ENCODE measurements at regions not wholly inside any gene's neighbourhood (a gene's known extent, or its start where the extent isn't known, plus 50 kb on each side); places are given as distances from the start of the nearest gene placed in this dataset.

DNA sequence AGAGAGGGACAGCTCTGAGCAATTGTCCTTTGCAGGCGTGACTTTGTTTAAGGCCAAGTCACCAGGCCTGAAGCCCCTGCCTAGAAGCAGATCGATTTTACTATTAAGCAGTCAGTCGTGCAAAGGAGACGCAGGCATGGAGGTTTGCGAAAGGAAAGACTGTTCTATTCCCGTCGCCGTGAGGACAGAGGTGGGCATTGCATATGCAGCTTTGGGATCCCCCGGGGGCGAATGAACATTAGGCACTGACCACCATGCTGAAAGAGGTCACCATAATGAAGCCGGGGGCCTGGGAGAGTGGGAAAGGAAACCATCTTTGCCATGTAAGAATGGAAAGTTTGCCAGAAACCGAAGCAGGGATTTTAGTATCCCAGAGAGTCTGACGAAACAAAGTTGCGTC lies 231.6 kb downstream of the BCL11A start (continued):
- no peak for TF ChIP-seq CHD7 (IDR thresholded peaks at IDR 0.05; ENCODE audit: insufficient replicate concordance, low read length)
- TF ChIP-seq CBX8 (IDR thresholded peaks at IDR 0.05; ENCODE audit: borderline replicate concordance, low read depth, low read length), result no peak
- TF ChIP-seq CHD2 (IDR thresholded peaks at IDR 0.05; ENCODE audit: low read length), result no peak
- TF ChIP-seq POLR2A (IDR thresholded peaks at IDR 0.05; ENCODE audit: control extremely low read depth in 1 of 2, low read depth in 2 of 2, low read length in 2 of 2), result no peak
- TF ChIP-seq TBP (IDR thresholded peaks at IDR 0.05; ENCODE audit: low read depth, low read length), result no peak
- TF ChIP-seq PHF8 (conservative IDR thresholded peaks at IDR 0.05; ENCODE audit: low read depth, low read length), result no peak
- TF ChIP-seq FOSL1 (IDR thresholded peaks at IDR 0.05; ENCODE audit: insufficient read depth, low read depth, low read length), result no peak
- TF ChIP-seq JUN (IDR thresholded peaks at IDR 0.05; ENCODE audit: low read depth, low read length), result no peak
- no peak for TF ChIP-seq CEBPB (IDR thresholded peaks at IDR 0.05; ENCODE audit: low read depth, low read length)
- TF ChIP-seq BACH1 (IDR thresholded peaks at IDR 0.05; ENCODE audit: low read length), result no peak
- TF ChIP-seq RNF2 (IDR thresholded peaks at IDR 0.05; ENCODE audit: borderline replicate concordance, low read depth, low read length, missing control alignments, poor library complexity, severe bottlenecking), result no peak
